ENCODE measurements at regions not wholly inside any gene's neighbourhood (a gene's known extent, or its start where the extent isn't known, plus 50 kb on each side); places are given as distances from the start of the nearest gene placed in this dataset.

DNA sequence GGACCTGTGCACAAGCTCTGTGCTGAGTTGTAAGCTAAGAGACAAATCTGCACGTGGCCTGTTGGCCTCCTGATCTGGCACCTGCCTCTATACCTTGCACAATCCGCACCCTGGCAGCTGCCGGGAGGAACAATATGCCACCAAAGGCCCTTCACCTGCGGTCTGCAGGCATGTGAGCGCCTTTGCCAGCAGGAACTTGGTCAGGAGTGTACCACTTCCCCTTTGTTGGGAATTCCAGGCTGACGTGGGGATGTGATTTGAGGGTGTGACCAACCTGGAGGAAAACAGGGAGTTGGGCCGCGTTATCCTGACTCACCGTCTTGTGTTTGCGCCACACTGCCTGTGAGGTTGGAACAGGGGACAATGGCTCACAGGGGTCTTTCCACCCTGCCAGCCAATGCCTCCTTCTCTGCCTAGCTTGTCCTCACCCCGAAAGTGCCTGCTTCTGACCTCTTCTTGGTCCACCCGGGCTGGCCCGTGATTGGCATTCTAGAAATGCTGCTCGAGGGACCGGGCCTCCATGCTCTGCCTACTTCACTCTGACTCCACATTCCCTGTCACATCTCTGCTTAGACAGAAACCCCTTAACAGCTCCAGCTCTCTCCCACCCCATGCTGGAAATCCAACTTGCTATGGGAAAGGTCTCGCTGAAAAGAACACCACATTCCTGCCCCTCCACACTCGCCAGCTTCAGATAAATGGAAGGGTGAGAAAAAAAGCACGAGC lies 67.1 kb upstream of the MAP4K4 start:
- TF ChIP-seq CTCF (IDR thresholded peaks at IDR 0.05) (no peak), POLR2A (IDR thresholded peaks at IDR 0.05) (no peak)
